IMR-90 (cell line): ENCODE measurements at regions not wholly inside any gene's neighbourhood (a gene's known extent, or its start where the extent isn't known, plus 50 kb on each side); places are given as distances from the start of the nearest gene placed in this dataset.

Experiments
- ATAC-seq: fragments of 200-7000 bp; cut with Tn5 transposase; 2 replicates; pipeline ENCODE4 v1.9.1; 2020; ENCODE audit warnings: low read depth, mild to moderate bottlenecking, moderate library complexity
- BruUV-seq: library from RNA; stranded (reverse); fragments of 400-500 nt; replicated peaks from 2 replicates; lab custom pipeline; 2021; lab: Mats Ljungman, UMichigan
- CTCF ChIA-PET: fragments of 300-600 bp; formaldehyde crosslinking; extraction: SDS; loops from one replicate; lab custom pipeline; 2021; ENCODE audit warnings: antibody characterized with exemption; lab: Yijun Ruan, JAX
- POLR2A ChIA-PET: fragments of 300-600 bp; sonication (Branson Sonifier 250); formaldehyde crosslinking; loops from one replicate; lab custom pipeline; 2022; ENCODE audit warnings: antibody characterized with exemption; ENCODE audit not compliant: unreplicated experiment; lab: Charles Lee
- DNase-seq: peaks from one replicate; pipeline ENCODE4 v3.0.0; 2013
- H2AFZ ChIP-seq: replicated peaks from 2 replicates; pipeline ENCODE3; 2013; ENCODE audit warnings: low read length, mild to moderate bottlenecking; ENCODE audit not compliant: poor library complexity
- H2AK5ac ChIP-seq: 2 replicates; pipeline ENCODE4 v1.6.1; 2013; ENCODE audit warnings: low read depth, low read length, inconsistent platforms
- H2AK9ac ChIP-seq: replicated peaks from 2 replicates; pipeline ENCODE3; 2013; ENCODE audit warnings: mild to moderate bottlenecking, low read depth, low read length, moderate library complexity; ENCODE audit not compliant: poor library complexity
- H2BK120ac ChIP-seq: 2 replicates; pipeline ENCODE4 v1.6.1; 2013; ENCODE audit warnings: low read depth, low read length, inconsistent platforms
- H2BK15ac ChIP-seq: 3 replicates; pipeline ENCODE4 v1.6.1; 2013; ENCODE audit warnings: low read depth, low read length, inconsistent platforms
- H2BK20ac ChIP-seq: 2 replicates; pipeline ENCODE4 v1.6.1; 2013; ENCODE audit warnings: low read depth, mild to moderate bottlenecking, inconsistent platforms, low read length, moderate library complexity
- H2BK5ac ChIP-seq: 2 replicates; pipeline ENCODE4 v1.6.1; 2013; ENCODE audit warnings: mild to moderate bottlenecking, low read depth, low read length, inconsistent platforms; ENCODE audit not compliant: poor library complexity, severe bottlenecking
- H3K14ac ChIP-seq: replicated peaks from 2 replicates; pipeline ENCODE4 v1.6.1; 2013; ENCODE audit warnings: low read depth, low read length, inconsistent platforms
- H3K18ac ChIP-seq: 2 replicates; pipeline ENCODE4 v1.6.1; 2013; ENCODE audit warnings: low read depth, low read length, control low read depth
- H3K23ac ChIP-seq: 2 replicates; pipeline ENCODE4 v1.6.1; 2013; ENCODE audit warnings: low read depth, low read length, inconsistent platforms
- H3K27ac ChIP-seq: 2 replicates; pipeline ENCODE4 v1.5.1; 2013; ENCODE audit warnings: mild to moderate bottlenecking, control low read depth, low read length; ENCODE audit not compliant: insufficient read depth
- H3K27me3 ChIP-seq: 2 replicates; pipeline ENCODE4 v1.6.1; 2013; ENCODE audit warnings: low read length; ENCODE audit not compliant: control insufficient read depth, insufficient read depth
- H3K36me3 ChIP-seq: 2 replicates; pipeline ENCODE4 v1.6.1; 2013; ENCODE audit warnings: low read length, mixed read lengths; ENCODE audit not compliant: control insufficient read depth, insufficient read depth
- H3K4ac ChIP-seq: 2 replicates; pipeline ENCODE4 v1.6.1; 2013; ENCODE audit warnings: low read depth, low read length, inconsistent platforms
- H3K4me1 ChIP-seq: 2 replicates; pipeline ENCODE4 v1.6.1; 2013; ENCODE audit warnings: low read length, mixed read lengths; ENCODE audit not compliant: control insufficient read depth, insufficient read depth
- H3K4me2 ChIP-seq: 2 replicates; pipeline ENCODE4 v1.6.1; 2013; ENCODE audit warnings: low read depth, mild to moderate bottlenecking, control low read depth, low read length, moderate library complexity
- H3K4me3 ChIP-seq: 2 replicates; pipeline ENCODE4 v1.5.1; 2013; ENCODE audit warnings: low read depth, mild to moderate bottlenecking, control low read depth, low read length, moderate library complexity; ENCODE audit not compliant: insufficient read depth
- H3K56ac ChIP-seq: 2 replicates; pipeline ENCODE4 v1.6.1; 2013; ENCODE audit warnings: low read length, inconsistent platforms; ENCODE audit not compliant: insufficient read depth; ENCODE audit errors: extremely low read depth
- H3K79me1 ChIP-seq, 2 experiments: 2 replicates each; pipeline ENCODE4 v1.6.1; 2013; ENCODE audit warnings: low read length in 2 of 2, inconsistent platforms in 1 of 2, low read depth in 1 of 2
- H3K9ac ChIP-seq: 2 replicates; pipeline ENCODE4 v1.6.1; 2013; ENCODE audit warnings: low read depth, low read length, control low read depth
- H3K9me1 ChIP-seq: 2 replicates; pipeline ENCODE4 v1.6.1; 2013; ENCODE audit warnings: low read length, inconsistent platforms; ENCODE audit not compliant: insufficient read depth
- H3K9me3 ChIP-seq: 2 replicates; pipeline ENCODE4 v1.6.1; 2013; ENCODE audit warnings: low read length; ENCODE audit not compliant: control insufficient read depth, insufficient read depth
- H4K20me1 ChIP-seq: 2 replicates; pipeline ENCODE4 v1.6.1; 2013; ENCODE audit warnings: low read length, inconsistent platforms; ENCODE audit not compliant: insufficient read depth
- H4K5ac ChIP-seq: 2 replicates; pipeline ENCODE4 v1.6.1; 2013; ENCODE audit warnings: mild to moderate bottlenecking, low read depth, low read length, control low read depth
- H4K8ac ChIP-seq, 2 experiments: 2 replicates each; pipeline ENCODE4 v1.6.1; 2013; ENCODE audit warnings: low read depth in 2 of 2, low read length in 2 of 2, control low read depth in 1 of 2, inconsistent platforms in 1 of 2
- H4K91ac ChIP-seq: 2 replicates; pipeline ENCODE4 v1.6.1; 2013; ENCODE audit warnings: low read depth, low read length, inconsistent platforms; ENCODE audit not compliant: insufficient read depth
- BHLHE40 ChIP-seq: fragments of 150-350 bp; IDR thresholded peaks from 2 replicates; pipeline ENCODE4 v1.6.1; 2016; ENCODE audit warnings: mild to moderate bottlenecking, low read depth, low read length
- CEBPB ChIP-seq: IDR thresholded peaks from 2 replicates; pipeline ENCODE4 v1.6.1; 2012; ENCODE audit warnings: low read depth, low read length, improper control_type of control experiment
- CHD1 ChIP-seq: IDR thresholded peaks from 2 replicates; pipeline ENCODE4 v1.6.1; 2012; ENCODE audit warnings: low read depth, low read length, improper control_type of control experiment
- CTCF ChIP-seq: conservative IDR thresholded peaks from 2 replicates; pipeline ENCODE4 v1.5.1; 2012; ENCODE audit warnings: mild to moderate bottlenecking, low read depth, low read length, improper control_type of control experiment
- FOS ChIP-seq: fragments of 150-350 bp; IDR thresholded peaks from 2 replicates; pipeline ENCODE4 v1.6.1; 2016; ENCODE audit warnings: low read depth, low read length
- MAFK ChIP-seq: IDR thresholded peaks from 2 replicates; pipeline ENCODE4 v1.6.1; 2012; ENCODE audit warnings: low read depth, low read length, improper control_type of control experiment
- MXI1 ChIP-seq: IDR thresholded peaks from 2 replicates; pipeline ENCODE4 v1.6.1; 2012; ENCODE audit warnings: low read depth, mild to moderate bottlenecking, low read length, moderate library complexity, borderline replicate concordance
- RAD21 ChIP-seq: IDR thresholded peaks from 2 replicates; pipeline ENCODE4 v1.6.1; 2012; ENCODE audit warnings: low read length, improper control_type of control experiment
- RCOR1 ChIP-seq: IDR thresholded peaks from 2 replicates; pipeline ENCODE4 v1.6.1; 2012; ENCODE audit warnings: mild to moderate bottlenecking, low read length, improper control_type of control experiment; ENCODE audit not compliant: insufficient replicate concordance
- RFX5 ChIP-seq: IDR thresholded peaks from 2 replicates; pipeline ENCODE4 v1.8.0; 2012; ENCODE audit warnings: low read depth, mild to moderate bottlenecking, low read length, moderate library complexity
- SMC3 ChIP-seq: fragments of 150-350 bp; IDR thresholded peaks from 2 replicates; pipeline ENCODE4 v1.6.1; 2016; ENCODE audit warnings: low read depth, mild to moderate bottlenecking, antibody characterized with exemption, low read length, moderate library complexity
- USF2 ChIP-seq: fragments of 150-350 bp; IDR thresholded peaks from 2 replicates; pipeline ENCODE4 v1.6.1; 2017; ENCODE audit warnings: mild to moderate bottlenecking, antibody characterized with exemption, low read length, low read depth
- WGBS, 2 experiments: methylation state at CpG; one replicate each; pipeline versions ENCODE4 v1.1.5 to v1.1.7; 2013; ENCODE audit warnings: missing lambda C conversion rate in 2 of 2; ENCODE audit not compliant: insufficient read length in 1 of 2; ENCODE audit errors: extremely low coverage in 2 of 2; 5-methylcytosine and 5-hydroxymethylcytosine counted together
- dilution Hi-C: fragments of 300-500 bp; cut with HindIII; formaldehyde crosslinking; loops from one replicate; pipeline ENCODE4 v1.14.3; 2018; ENCODE audit warnings: low sequenced_read_pairs; ENCODE audit not compliant: unreplicated experiment
- in situ Hi-C: fragments of 300-500 bp; cut with MboI; formaldehyde crosslinking; loops from 3 replicates; pipeline ENCODE4 v1.14.3; 2019; ENCODE audit warnings: low sequenced_read_pairs, inconsistent platforms, mixed read lengths
- intact Hi-C: fragments of 100-400 bp; cut with micrococcal nuclease; formaldehyde crosslinking; loops from 2 replicates; pipeline ENCODE4 v1.10.0; 2022

GRCh38 chr5:82387001-82387818 lies 109.1 kb upstream of the RPS23 start:
- peak overlapping the region; percentile 24; the same call in 1 of the 2 replicates for H4K5ac ChIP-seq
- TF ChIP-seq RCOR1 (no peak), SMC3 (no peak), RAD21 (no peak), USF2 (no peak), MAFK (no peak), CEBPB (no peak), BHLHE40 (no peak), CHD1 (no peak), CTCF (no peak), RFX5 (no peak), FOS (no peak), MXI1 (no peak)
- peaks cover 14% of the 10 kb centered on the region for H3K4me1 ChIP-seq
- peak overlapping the region; percentile 35 for H2BK5ac ChIP-seq
- no peak overlapping the region for H3K56ac ChIP-seq
- dilution Hi-C loops (no loop called here), in situ Hi-C loops (no loop called here), intact Hi-C loops (no loop called here)
- peaks cover 11% of the 10 kb centered on the region for H3K9me1 ChIP-seq
- H4K20me1 ChIP-seq: no peaks in the 10 kb centered on the region
- no peak overlapping the region for H3K23ac ChIP-seq
- no peaks in the 10 kb centered on the region for H3K36me3 ChIP-seq
- peak; percentile 18 for DNase-seq
- peak overlapping the region; percentile 85; the same call in 1 of the 3 replicates for H2BK15ac ChIP-seq
- peak overlapping the region in 1 of 2 experiments; percentile 44; a peak in 3 of 4 replicates for H4K8ac ChIP-seq
- ChIA-PET POLR2A (no interaction called here), CTCF (interaction anchor here (0.6 kb wide), 1 partner anchor 881 kb away, joined by 3 read pairs; no protein-coding TSS in a partner anchor)
- WGBS, 2 experiments: 90% methylated on average over 2 of the region's 8 CpGs; no CpG with 5 or more reads in 1 of the 2 experiments
- no peak overlapping the region; the same call in 1 of the 2 replicates for H3K27ac ChIP-seq
- peak overlapping the region; percentile 73 for H2AK5ac ChIP-seq
- peak overlapping the region; percentile 82 for H2BK120ac ChIP-seq
- no TSS peak for BruUV-seq
- peak overlapping the region; percentile 64; the same call in 1 of the 2 replicates for H3K18ac ChIP-seq
- H3K9ac ChIP-seq: no peak overlapping the region
- no peak for ATAC-seq
- H3K4ac ChIP-seq: peak overlapping the region; percentile 26
- no peaks in the 10 kb centered on the region for H3K9me3 ChIP-seq
- no peaks in the 10 kb centered on the region for H3K27me3 ChIP-seq
- peak overlapping the region; percentile 50 for H3K14ac ChIP-seq
- H3K4me3 ChIP-seq: no peak overlapping the region
- no peaks in the 10 kb centered on the region for H3K79me1 ChIP-seq
- peak overlapping the region; percentile 85 for H2BK20ac ChIP-seq
- H2AK9ac ChIP-seq: peak overlapping the region; percentile 46
- H3K4me2 ChIP-seq: no peak overlapping the region
- H2AFZ ChIP-seq: peak overlapping the region; percentile 34
- peak overlapping the region; percentile 71 for H4K91ac ChIP-seq
